T-helper 1 cell treated with Interleukin-12 subunit alpha and Interleukin-12 subunit beta and Interleukin-4 antibody, amounts not matched to agents 30 μg/mL and 1 μg/mL, for 36 hours (primary cell): ENCODE measurements at regions not wholly inside any gene's neighbourhood (a gene's known extent, or its start where the extent isn't known, plus 50 kb on each side); places are given as distances from the start of the nearest gene placed in this dataset.

ENCODE experiments used
- H3K27ac Mint-ChIP-seq: one replicate; pipeline ENCODE4 v1.8.0; 2021; ENCODE audit warnings: mild to moderate bottlenecking, mixed read lengths
- H3K27me3 Mint-ChIP-seq: one replicate; pipeline ENCODE4 v1.8.0; 2021; ENCODE audit warnings: low read depth, mixed read lengths
- H3K36me3 Mint-ChIP-seq: one replicate; pipeline ENCODE4 v1.8.0; 2021; ENCODE audit warnings: low read depth, mixed read lengths
- H3K4me1 Mint-ChIP-seq: one replicate; pipeline ENCODE4 v1.8.0; 2021; ENCODE audit warnings: low read depth, mixed read lengths
- H3K4me3 Mint-ChIP-seq: one replicate; pipeline ENCODE4 v1.8.0; 2021; ENCODE audit warnings: mild to moderate bottlenecking, moderate library complexity, mixed read lengths
- H3K9me3 Mint-ChIP-seq: one replicate; pipeline ENCODE4 v1.8.0; 2021; ENCODE audit warnings: mixed read lengths

DNA sequence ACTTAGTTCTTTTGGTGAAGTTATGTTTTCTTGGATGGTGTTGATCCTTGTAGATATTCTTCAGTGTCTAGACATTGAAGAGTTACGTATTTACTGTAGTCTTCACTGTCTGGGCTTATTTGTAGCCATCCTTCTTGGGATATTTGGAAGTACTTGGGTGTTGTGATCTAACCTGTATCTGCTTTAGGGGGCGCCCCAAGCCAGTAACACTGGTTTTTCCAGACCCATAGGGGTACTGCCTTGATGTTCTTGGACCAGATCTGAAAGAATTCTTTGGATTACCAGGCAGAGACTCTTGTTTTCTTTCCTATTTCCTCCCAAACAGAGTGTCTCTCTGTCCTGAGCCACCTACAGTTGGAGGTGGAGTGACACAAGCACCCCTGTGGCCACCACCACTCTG is 309.1 kb upstream of the IMPG1 start:
- Mint-ChIP-seq H3K9me3 (peaks cover 26% of the 10 kb centered on the region), H3K27ac (no peak overlapping the region), H3K4me3 (no peak overlapping the region), H3K4me1 (no peaks in the 10 kb centered on the region), H3K27me3 (no peaks in the 10 kb centered on the region), H3K36me3 (no peaks in the 10 kb centered on the region)

DNA sequence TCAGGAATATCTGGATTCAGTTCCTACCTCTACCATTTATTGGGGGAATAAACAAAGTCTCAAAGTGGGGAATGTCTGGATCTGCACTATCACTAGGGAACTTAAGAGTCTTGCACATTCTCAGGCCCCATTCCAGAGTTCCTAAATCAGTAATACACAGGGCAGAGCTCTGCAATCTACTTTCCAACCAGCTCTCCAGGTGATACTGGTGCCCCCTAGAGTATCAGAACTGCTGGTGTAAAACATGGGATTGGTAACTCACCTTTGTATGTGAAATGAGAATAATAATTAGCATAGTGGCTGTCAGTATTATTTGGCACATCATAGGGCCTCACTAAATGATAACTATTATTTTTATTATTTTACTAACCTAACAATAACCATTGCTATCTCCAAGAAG is 278.8 kb upstream of the IMPG1 start:
- H3K4me3 Mint-ChIP-seq = no peak overlapping the region
- no peak overlapping the region for H3K27ac Mint-ChIP-seq
- H3K27me3 Mint-ChIP-seq = no peaks in the 10 kb centered on the region
- H3K4me1 Mint-ChIP-seq = no peaks in the 10 kb centered on the region
- H3K9me3 Mint-ChIP-seq = no peaks in the 10 kb centered on the region
- H3K36me3 Mint-ChIP-seq = no peaks in the 10 kb centered on the region

DNA sequence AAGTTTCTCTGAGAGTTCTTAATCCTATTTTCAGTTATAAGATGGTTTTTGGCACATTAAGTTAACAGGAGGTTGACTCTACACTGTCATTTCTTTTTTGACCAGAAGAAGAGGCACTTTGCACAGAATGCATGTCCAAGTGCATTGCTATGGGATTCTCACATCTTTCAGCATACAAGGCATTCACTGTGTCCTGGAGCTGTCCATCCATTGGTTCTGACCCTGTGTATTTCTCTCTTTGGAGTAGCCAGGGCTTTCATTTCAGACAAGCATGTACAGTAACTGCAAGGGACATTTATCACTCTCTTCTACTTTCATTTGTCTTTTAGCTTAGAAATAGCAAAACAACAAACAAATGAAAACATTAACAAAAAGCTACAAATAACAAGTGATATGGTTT is 275.1 kb upstream of the IMPG1 start:
- no peak overlapping the region for H3K4me3 Mint-ChIP-seq
- no peaks in the 10 kb centered on the region for H3K4me1 Mint-ChIP-seq
- H3K27me3 Mint-ChIP-seq = no peaks in the 10 kb centered on the region
- H3K36me3 Mint-ChIP-seq = no peaks in the 10 kb centered on the region
- no peaks in the 10 kb centered on the region for H3K9me3 Mint-ChIP-seq
- H3K27ac Mint-ChIP-seq = no peak overlapping the region

DNA sequence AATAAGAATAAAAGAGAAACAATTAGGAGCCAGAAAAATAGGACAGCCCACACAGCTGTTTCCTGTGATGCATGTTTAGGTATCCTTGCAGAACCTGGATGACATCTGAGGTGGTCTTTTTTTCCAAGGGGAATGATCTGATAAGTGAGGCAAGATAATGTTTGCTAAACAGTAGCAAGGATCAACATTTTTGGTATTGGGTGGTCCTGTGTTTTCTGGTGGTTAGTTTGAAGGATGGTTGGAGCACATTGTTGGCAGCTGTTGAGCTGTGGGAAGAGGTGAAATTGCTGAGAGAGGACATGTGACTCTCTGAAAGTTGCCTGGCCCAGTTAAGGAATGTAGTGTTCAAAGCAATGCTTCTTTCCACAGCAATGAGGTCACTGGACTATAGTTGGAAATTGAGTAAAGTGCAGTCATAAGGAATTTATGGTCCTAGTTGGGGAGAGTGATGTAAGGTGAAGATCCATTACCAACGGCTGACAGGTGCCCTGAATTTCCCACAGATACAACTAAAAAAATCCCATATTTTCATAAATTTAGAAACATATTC is 270.2 kb upstream of the IMPG1 start:
- no peaks in the 10 kb centered on the region for H3K36me3 Mint-ChIP-seq
- H3K9me3 Mint-ChIP-seq = peaks cover 15% of the 10 kb centered on the region
- no peaks in the 10 kb centered on the region for H3K27me3 Mint-ChIP-seq
- H3K27ac Mint-ChIP-seq = no peak overlapping the region
- H3K4me3 Mint-ChIP-seq = no peak overlapping the region
- H3K4me1 Mint-ChIP-seq = no peaks in the 10 kb centered on the region

DNA sequence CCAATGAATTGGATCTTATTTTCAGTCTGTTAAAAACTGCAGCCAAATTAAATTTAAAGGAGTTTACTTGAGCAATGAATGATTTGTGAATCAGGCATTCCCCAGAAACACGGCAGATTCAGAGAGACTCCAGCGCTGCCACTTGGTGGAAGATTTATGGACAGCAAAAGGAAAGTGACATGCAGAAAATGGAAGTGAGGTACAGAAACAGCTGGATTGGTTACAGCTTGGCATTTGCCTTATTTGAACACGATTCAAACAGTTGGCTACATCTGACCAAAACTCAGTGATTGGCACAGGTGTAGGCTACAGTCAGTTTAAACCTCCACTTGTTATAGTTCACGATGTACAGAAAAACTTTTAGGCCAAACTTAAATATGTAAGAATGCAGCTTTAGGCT is 257.6 kb upstream of the IMPG1 start:
- Mint-ChIP-seq H3K36me3 (no peaks in the 10 kb centered on the region), H3K27me3 (no peaks in the 10 kb centered on the region), H3K9me3 (peaks cover 15% of the 10 kb centered on the region), H3K4me3 (no peak overlapping the region), H3K27ac (no peak overlapping the region), H3K4me1 (no peaks in the 10 kb centered on the region)

DNA sequence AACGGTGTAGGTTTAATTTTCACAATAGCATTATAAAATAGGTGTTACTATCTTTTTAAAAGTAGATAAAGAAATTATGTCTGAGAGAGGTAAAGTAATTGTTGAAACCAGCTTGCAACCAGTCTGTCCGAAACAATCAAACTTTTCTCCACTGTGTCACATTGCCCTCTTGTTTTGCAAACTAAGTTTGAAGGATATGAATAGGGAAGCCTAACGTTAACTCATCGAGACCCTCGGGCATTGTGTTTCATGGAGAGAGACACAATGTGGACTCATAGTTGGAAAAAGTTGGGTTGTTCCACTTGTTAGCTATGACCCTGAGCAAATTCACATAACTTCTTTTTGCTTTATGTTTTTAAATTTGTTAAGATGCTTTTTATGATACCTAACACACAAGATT is 254.4 kb upstream of the IMPG1 start:
- H3K4me3 Mint-ChIP-seq = no peak overlapping the region
- no peaks in the 10 kb centered on the region for H3K4me1 Mint-ChIP-seq
- no peaks in the 10 kb centered on the region for H3K36me3 Mint-ChIP-seq
- no peak overlapping the region for H3K27ac Mint-ChIP-seq
- H3K27me3 Mint-ChIP-seq = no peaks in the 10 kb centered on the region
- peaks cover 7% of the 10 kb centered on the region for H3K9me3 Mint-ChIP-seq
